ENCODE measurements at regions not wholly inside any gene's neighbourhood (a gene's known extent, or its start where the extent isn't known, plus 50 kb on each side); places are given as distances from the start of the nearest gene placed in this dataset.
"Not testable (repeated sequence)": the region's sequence is repeated elsewhere in the genome, so short reads cannot be mapped to it uniquely, and the experiment has no call there.

- DNase-seq (ENCODE audit: low read depth in 3 of 3, low spot score in 2 of 3): not testable (repeated sequence)
Observed at GRCh38 chr12:62010331-62010906, 249.8 kb upstream of the USP15 start.

GRCh38 chr12:62010973-62011372 is 249.2 kb upstream of the USP15 start:
- DNase-seq (ENCODE audit: low read depth in 3 of 3, low spot score in 2 of 3): not testable (repeated sequence)

GRCh38 chr12:62014330-62014729 is 245.9 kb upstream of the USP15 start:
- DNase-seq (ENCODE audit: low read depth in 3 of 3, low spot score in 2 of 3): no peak

GRCh38 chr12:62016021-62016420 is 244.2 kb upstream of the USP15 start:
- no peak for DNase-seq (ENCODE audit: low read depth in 3 of 3, low spot score in 2 of 3)

- DNase-seq (ENCODE audit: low read depth in 3 of 3, low spot score in 2 of 3): no peak
Observed at GRCh38 chr12:62021808-62022207, 238.4 kb upstream of the USP15 start.

DNA sequence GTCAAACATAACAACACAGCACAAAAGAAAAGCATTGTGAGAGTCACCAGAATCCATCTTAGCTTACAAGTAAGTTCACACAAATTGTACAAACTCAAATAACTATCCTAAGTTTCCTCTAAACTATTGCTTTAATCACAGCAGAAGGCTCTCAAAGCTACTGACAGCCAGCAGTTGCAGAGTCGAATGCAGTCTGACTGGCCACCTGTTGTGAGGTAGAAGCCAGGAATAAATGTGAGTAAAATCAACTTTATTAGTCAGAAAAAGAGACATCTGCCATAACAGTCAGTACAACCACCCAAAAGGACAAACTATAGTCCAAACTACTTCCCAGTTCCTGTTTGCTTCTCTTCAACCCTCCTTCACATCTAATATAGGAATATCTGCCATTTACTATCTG is 231.7 kb upstream of the USP15 start:
- no peak for DNase-seq (ENCODE audit: low read depth in 3 of 3, low spot score in 2 of 3)

DNA sequence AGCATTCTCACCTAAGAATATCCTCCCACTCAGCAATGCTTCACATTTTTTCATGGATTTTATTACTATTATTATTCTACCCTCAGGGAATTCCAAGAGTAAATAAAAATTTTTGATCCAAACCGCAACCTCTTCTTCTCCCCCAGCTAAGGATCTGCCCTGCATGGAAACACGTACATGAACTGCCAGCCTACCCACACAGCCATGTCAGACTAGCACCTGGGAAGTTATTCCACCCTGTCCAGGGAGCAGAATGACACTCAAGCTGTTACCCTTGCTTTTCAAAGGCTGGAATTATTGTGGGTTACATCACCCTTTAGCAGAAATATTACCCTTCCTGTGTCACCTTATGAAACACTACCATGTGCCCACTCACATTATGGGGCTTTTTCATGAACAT is 227.3 kb upstream of the USP15 start:
- DNase-seq (ENCODE audit: low read depth in 3 of 3, low spot score in 2 of 3): no peak

DNA sequence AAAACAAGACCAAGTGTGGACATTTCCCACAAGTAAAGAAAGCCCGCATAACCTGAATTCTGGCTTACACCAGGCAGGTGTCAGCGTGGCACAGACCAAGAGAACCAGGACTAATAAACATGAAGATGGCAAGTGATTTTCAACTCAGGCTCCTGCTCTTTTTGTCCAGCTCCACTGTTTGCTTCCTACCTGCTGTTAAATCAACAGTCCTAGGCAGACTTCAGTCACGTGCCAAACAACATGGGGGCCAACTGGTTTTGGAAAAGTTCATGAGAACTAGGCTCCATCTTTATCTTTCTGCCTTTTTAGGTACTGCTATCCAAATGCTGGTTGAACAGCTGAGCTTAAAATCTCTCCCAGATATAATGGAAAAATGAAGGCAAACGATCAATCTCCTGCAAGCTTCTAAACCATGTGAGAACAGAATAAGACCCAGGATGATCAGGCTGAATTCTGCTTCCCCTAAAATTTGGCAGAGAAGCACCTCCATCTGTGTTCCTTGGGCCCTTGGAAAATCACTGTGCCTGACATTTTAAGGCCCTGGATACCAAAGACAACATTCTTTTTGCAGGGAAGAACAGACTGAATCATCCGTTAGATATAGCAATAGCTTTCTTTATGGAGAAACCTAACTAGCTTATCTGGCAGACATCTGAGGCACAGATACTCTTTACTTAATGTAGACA is 215.6 kb upstream of the USP15 start:
- no peak for DNase-seq (ENCODE audit: low read depth in 3 of 3, low spot score in 2 of 3)

DNA sequence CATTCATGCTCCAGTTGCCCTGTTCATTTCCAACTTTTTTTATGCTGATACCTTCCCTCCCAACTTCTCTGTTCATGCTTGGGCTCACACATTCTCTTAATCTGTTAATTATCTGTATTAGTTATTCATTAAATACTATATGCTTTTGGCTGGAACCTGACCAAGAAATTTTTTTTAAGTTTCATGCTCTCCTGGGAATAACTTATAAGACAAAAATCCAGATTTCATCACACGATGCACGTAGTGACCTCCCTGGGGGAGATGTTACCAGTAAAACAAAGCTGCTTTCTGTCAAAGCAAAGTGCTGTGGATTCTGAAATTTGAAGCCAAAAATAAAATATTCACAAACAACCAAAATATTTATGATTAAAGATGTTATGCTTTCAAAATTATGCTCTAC is 215.0 kb upstream of the USP15 start:
- no peak for DNase-seq (ENCODE audit: low read depth in 3 of 3, low spot score in 2 of 3)

DNA sequence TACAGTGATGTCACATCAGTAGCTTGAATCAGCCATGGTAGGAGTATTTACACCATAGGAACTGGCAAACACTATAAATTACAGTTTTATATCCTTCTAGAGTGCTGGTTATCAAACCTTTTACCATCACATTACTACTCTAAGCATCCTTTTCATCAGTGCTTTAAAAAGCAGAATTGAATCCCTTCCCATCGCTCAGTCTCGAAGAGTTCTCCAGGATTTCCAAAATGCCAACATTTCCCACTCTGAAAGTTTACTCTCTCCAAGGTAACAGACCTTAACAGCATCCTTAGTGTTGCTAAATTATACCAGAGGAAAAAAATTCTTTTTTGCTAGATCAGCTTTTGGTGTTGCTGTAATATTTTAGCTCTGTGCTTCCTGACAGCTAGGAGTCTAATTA is 209.4 kb upstream of the USP15 start:
- no peak for DNase-seq (ENCODE audit: low read depth in 3 of 3, low spot score in 2 of 3)

DNA sequence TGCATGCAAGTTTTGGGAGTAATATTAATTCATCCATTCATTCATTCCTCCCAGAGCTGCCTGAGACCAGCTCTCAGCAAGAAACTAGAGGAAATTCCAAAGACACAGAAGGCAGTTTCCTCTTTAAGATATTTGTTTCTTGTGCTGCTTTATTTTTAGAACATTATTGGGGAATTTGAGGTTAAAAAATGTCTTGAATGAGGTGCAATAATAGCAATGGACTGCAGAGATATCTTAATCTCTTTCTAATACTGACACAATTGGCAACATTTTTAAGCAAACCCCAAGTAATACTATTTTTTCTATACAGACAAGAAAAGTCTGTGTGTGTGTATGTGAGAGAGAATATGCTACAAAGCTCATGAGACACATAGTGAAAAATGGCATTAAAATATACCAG is 190.2 kb upstream of the USP15 start:
- DNase-seq (ENCODE audit: low read depth in 3 of 3, low spot score in 2 of 3): no peak

- DNase-seq (ENCODE audit: low read depth in 3 of 3, low spot score in 2 of 3): not testable (repeated sequence)
Observed at GRCh38 chr12:62073236-62073635, 187.0 kb upstream of the USP15 start.

- DNase-seq (ENCODE audit: low read depth in 3 of 3, low spot score in 2 of 3): no peak
Observed at GRCh38 chr12:62075870-62076269, 184.3 kb upstream of the USP15 start.

DNA sequence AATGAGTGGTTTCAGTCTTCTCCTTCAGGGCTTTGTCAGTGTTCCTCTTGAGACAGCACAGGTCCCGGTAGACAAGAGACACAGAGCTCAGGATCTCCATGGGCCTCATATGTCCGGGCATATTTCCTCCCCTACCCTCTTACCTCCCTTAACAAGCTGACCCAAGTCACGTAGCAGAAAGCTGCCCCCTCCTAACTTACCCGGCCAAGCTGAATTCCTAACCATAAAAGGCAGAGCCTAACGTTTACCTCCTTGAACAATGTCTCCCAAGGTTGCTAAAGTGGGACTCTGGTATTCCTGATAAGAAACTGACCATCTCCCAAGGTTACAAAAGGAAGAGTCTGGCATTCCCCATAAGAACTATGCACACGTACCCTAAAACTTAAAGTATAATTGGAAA is 182.2 kb upstream of the USP15 start:
- DNase-seq (ENCODE audit: low read depth in 3 of 3, low spot score in 2 of 3): no peak

- DNase-seq (ENCODE audit: low read depth in 3 of 3, low spot score in 2 of 3): no peak
Observed at GRCh38 chr12:62082448-62082847, 177.8 kb upstream of the USP15 start.

DNA sequence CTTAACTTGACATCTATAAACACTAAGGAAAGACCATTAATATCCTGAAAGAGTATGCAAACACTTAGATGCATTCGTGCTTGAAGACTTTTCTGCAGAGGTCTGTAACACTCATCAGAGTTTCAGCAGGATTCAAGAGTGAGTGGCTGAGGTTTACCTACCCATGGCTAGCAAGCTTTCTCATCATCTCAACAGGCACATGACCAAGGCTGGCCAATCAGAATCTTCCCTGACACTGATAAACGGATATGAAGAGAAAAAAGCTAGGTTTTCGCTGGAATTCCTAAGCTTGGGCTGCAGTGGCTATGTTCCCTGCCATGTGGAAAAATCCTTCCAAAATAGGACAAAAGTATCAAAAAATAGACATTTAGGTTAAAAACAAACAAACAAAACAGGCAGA is 162.1 kb upstream of the USP15 start:
- peak; percentile 3 to 15 (median 12) for DNase-seq (ENCODE audit: low read depth in 3 of 3, low spot score in 2 of 3)

DNA sequence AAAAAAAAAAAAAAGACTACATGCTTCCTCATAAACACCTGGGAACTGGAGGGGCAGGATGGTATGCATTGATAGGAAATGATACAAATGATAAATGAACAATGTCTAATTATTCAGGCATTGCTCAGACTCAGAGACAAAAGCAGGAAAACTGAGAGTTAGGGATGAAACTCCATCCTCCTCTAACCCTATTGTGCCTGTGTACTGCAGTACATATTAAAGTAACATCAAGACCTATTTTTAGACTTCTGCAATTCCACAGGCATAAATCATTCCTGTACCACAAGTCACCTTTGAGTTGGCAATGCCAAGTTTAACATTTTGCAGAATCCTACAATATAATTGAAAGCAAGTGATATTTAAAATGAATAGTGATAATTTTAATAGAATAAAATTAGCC is 156.5 kb upstream of the USP15 start:
- DNase-seq (ENCODE audit: low read depth in 3 of 3, low spot score in 2 of 3): no peak

DNA sequence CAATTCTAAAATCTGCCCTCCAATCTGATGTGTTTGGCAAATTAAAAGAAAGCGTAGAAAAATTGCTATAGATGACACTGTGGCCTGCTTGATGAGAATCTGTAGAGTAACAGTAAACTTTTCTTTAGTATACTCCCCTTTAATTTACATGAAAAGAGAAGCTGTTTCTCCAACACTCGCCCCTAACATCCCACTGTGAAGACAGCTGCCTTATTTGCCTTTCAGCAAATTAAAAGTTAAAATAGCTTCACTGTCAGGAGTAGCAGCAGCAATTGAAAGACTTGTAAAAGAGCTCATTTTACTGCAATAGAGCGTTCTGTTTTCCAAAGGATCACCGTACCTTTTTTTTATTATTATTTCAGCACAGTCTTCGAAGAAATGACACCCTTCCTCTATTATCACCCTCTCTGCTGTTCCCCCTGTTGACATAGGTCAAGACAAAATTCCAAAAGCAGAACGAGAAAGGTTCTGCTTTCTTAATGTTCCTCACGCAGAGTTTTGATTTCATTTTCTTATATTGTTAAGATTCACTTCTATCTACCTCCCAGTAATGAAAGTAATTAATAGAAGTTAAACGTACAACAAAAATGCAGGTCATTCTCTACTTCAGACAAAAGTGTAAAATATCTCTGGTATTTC is 153.5 kb upstream of the USP15 start:
- no peak for DNase-seq (ENCODE audit: low read depth in 3 of 3, low spot score in 2 of 3)

DNA sequence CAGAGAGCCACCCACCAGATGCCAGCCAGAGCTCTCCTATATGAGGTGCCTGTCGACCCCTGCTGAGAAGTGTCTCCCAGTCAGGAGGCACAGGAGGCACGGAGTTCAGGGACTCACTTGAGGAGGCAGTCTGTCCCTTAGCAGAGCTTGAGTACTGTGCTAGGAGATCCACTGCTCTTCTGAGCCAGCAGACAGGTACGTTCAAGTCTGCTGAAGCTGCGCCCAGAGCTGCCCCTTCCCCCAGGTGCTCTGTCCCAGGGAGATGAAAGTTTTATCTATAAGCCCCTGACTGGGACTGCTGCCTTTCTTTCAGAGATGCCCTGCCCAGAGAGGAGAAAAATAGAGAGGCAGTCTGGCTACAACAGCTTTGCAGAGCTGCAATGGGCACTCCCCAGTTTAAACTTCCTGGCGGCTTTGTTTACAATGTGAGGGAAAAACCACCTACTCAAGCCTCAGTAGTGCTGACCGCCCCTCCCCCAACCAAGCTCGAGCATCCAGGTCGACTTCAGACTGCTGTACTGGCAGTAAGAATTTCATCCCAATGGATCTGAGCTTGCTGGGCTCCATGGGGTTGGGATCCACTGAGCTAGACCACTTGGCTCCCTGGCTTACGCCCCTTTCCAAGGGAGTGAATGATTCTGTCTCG is 146.7 kb upstream of the USP15 start:
- DNase-seq (ENCODE audit: low read depth in 3 of 3, low spot score in 2 of 3): no peak

DNA sequence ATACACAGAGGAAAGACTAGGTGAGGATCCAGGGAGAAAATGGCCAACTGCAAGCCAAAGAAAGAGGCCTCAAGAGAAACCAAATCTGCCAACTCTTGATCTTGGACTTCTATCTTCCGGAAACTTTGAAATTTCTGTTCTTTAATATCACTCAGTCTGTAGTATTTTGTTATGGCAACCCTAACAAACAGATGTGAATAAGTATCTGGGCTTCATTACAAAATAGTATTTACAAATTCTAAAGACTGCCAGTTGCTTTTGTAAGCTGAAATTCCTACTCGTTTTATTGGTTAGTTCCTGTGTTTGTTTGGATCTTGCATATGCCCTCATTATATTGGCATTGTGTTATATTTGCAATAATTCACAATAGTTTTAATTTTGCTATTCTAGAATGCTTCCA is 143.2 kb upstream of the USP15 start:
- no peak for DNase-seq (ENCODE audit: low read depth in 3 of 3, low spot score in 2 of 3)

DNA sequence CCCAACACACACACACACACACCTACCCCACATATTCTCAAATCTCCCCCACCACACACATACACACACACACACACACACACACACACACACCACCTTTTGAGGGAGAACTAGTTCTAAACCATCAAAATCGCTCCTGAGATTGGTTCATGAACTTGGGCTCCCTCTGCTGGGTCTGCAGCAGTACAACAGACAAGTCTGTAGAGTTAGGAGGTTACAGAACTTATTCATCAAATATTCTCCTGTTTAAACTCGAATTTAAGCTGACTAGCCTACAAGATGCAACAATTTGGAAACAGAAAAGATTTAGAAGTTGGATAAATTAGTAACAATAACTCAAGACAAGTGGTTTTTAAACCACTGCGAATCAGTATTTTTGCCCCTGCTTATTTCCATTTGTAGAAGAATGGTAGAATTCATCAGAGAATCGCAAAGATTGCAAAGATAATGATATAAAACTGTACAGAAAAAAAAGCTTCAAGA is 136.4 kb upstream of the USP15 start:
- peak in 2 of 3 donors; percentile 6 to 21 for DNase-seq (ENCODE audit: low read depth in 3 of 3, low spot score in 2 of 3)

DNA sequence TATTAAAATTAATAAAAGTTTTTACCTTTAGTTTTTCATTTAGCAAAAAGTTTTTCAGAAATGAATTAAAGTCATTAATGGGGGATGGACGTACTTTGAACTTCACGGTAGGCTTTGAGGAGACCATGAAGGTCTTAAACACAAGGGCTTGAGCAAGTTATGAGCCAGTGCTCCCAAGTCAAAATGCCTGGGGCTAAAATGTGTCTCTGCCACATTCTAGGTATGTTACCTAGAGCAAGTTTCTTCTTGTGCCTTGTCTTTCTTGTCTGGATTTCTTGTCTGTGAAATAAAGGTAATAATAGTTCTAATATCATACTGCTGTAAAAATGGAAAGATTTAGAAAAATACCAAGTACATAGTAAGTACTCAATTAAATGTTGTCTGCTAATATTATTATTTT is 132.7 kb upstream of the USP15 start:
- no peak for DNase-seq (ENCODE audit: low read depth in 3 of 3, low spot score in 2 of 3)

Data from right renal cortex interstitium (tissue), 3 donors.